ENCODE measurements at regions not wholly inside any gene's neighbourhood (a gene's known extent, or its start where the extent isn't known, plus 50 kb on each side); places are given as distances from the start of the nearest gene placed in this dataset.
A peak's percentile ranks its signal among the peaks of the same experiment; 100 is the strongest.

DNA sequence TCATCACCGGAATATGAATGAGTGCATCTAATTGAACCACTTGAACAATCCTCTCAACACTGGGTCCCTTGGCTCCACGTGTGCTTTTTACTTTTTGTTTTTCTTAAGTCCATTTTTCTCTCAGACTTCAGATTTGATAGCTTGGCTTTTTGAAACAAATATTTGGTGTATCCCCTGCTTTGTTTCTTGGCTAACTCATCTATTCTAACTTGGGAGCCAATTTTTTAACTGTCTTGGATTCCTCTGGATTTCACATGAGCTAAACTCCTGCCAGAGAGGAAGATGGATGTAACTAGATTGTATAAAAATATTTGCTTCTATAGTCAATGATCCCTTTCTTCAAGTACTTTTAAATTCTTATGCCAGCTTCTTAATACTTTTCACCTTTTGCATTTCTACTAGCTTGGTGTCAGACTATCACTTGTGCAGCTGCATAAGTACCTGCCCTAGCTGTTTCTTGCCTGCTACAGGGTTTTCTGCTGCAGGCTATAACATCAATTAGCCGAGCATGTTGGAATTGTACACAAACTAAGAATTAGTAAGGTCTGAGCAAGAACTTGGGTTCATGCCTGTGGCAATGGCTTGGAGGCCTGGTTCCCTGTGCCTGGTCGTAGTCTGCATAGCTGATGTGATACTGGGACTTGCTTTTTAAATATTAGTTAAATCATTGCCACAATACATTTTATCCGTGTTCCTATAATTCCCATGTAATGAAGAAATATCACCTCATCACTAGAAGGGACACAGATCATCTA lies 281.5 kb downstream of the EN1 start:
- DNase-seq (ENCODE audit: low read depth), result no peak

DNA sequence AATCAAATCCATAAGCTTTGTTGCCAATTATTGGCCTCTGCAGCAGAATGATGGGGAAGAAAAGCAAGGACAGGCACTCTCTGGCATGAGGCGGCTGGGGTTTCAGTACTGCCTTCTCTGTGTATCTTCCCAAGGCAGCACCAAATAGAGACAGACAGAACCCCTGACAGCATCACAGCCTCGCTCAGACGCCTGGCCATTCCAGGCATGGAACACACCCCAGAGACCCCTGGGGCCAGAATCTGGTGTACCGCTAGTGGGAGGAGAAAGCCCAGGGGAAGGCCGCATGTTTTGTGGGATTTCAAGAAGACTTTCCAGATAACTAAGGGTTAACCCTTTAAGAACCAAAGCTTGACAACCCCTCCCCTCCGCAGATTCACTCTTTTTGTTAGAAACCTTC lies 282.1 kb downstream of the EN1 start:
- DNase-seq (ENCODE audit: low read depth), result no peak

DNA sequence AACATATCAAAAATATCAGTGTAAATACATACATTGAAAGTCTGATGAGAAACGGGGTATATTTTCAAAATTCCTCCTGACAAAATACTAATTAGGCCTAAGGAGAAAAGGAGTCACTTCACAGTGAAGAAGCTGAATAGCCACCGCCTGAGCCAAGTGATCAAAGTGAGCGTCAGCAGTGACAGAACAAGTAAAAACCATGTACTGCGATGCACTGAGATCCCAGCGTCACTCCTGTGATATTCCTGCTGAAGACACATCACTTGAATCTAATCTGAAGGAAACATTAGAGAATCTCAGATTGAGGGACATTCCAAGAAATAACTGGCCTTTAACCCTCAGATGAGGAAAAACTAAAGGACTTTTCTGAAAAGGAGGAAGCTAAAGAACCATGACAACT lies 285.3 kb downstream of the EN1 start:
- DNase-seq (ENCODE audit: low read depth), result no peak

DNA sequence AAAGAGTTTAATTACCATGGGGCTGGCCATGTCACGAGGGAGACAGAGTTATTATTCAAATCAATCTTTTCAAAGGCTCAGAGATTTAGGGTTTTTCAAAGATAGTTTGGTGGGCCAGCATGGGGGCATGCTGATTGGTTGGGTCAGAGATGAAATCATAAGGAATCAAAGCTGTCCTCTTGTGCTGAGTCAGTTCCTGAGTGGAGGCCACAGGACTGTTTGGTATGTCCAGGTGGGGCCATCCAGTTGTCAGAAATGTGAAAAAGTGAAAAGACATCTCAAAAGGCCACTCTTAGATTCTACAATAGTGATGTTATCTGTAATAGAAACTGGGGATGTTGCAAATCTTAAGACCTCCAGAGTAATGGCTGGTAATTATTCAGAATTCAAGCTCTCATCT lies 288.6 kb downstream of the EN1 start:
- no peak for DNase-seq (ENCODE audit: low read depth)

DNA sequence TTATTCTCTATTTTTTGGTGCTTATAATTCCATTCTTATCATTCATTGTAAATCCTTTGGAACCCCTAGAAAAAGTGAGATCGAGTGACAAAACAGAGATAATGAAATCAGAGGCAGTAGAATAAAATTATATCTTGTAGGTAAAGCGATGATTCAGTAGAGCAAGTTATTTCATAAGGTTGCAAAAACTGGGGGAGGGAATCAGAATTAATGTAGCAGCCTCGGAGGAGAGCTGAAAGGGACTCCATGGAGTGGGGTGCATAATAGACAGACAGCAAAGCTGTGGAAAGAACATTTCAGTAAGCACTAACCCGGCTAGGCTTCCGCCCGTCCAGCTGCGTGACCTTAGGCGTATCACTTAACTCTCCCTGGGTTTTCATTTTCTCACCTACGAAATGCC lies 289.7 kb downstream of the EN1 start:
- DNase-seq (ENCODE audit: low read depth), result no peak

DNA sequence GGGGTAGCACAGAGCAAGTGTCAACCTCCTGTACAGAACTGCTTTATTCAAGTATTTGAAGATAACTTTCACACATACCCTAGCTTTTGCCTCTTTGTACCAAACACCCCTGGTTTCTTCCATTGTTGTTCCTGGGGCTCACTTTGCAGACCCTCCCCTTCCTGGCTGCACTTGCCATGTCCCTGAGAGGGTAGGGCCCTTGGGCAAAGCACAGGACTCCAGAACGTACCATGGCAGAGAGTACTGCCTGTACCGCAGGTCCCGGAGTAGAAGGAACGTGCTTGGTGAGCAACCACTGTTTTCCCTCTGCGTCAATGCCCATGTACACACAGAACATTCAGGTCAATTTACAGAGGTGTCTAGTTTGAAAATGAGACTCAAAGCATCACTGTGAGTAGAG lies 290.4 kb downstream of the EN1 start:
- no peak for DNase-seq (ENCODE audit: low read depth)

DNA sequence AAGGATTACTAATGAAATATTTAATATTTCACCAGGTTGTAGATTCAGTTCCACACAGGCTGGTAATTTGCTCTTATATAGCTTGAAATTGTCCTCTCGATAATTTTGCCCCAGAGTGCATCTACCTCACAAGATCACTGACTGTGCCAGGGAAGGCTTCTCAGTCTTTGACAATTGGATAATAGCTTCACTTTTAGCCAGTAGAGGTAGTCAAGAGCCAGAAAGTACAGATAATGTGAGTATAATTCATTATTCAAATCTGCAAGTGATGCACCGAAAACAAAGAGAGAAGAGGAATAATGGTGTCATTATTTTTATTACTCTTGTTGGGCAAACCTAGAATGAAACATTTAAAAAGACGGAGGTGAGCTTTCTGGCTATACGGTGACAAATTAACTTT lies 292.8 kb downstream of the EN1 start:
- DNase-seq (ENCODE audit: low read depth), result no peak

DNA sequence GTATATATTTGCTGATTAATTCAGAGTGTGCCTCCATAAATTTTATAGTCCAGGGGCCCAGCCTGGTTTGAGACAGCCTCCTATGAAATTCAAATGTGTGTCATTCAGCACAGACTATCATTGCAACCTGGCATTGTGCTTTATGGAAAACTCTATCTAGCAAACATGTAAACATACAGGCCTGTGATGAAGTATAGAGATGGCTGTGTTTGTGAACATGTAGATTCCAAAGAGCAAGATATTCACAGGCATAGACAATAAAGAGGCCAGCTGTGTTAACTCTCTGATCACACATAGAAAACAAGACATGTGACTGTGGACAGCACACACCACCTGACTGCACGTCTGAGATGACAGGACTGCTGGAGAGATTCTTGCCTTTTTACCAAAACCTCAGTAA lies 297.9 kb downstream of the EN1 start:
- DNase-seq (ENCODE audit: low read depth), result no peak

DNA sequence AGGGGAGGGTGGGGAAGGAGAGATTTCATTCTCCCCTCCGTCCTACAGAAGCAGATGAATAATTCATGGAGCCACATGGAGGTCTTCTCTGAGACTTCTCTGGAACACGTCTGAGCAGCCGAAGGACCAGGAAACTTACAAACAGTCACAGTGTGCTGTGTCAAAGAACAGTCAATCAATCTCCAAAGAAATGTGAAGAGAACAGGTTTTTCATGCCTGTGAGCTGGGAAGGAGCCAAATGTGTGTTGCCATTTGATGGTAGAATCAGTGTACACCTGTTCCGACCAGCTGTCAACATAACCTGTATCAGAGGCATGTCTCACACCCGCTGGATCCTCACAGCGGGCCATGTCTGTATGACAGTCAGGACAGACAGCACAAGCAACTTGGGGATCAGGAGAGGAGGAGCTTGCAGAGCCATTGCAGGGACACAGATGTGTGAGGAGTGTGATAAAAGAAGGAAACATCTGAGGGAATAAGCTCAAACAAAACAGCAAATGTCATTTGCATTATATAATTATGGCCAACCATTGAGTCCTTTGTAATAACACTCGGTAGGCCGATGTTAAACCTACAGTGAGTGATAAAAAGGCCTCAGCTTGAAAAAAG lies 298.5 kb downstream of the EN1 start:
- no peak for DNase-seq (ENCODE audit: low read depth)

DNA sequence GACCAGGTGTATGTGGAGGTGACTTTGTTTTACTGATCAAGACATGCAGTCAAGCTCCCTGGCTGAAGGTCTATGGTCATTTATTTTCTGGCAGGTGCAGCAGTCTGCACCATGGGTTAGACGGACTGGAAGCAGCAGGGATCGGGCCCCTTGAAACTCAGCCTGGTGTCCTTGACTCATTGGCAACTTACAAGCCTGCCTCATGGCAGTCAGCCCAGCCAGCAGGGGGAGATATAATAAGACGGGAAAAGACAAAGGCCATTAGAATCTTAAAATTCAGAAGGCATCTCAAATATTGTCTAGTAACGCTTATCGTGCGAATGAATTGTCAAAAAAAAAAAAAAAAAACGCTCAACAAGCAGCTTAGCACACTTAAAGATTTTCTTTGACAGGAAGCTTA lies 308.2 kb downstream of the EN1 start:
- DNase-seq (ENCODE audit: low read depth), result no peak

DNA sequence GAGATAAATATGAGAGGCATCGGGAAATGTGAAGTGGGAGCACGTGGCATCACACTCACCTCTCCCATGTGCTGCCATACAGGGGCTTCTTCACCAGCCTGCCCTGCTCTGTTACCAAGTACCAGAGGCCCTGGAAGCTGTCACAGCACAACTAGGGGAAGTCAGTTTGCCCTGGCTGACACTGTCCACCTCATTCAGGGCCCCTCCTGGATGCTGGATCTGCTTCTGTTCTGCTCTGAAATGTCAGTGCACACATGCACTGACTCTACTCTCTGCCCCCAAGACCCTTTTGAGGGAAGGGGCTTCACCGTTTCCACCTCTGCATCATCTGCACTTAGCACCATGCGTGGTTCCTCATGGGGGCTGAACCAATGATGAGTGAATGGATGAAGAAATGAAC lies 311.1 kb downstream of the EN1 start:
- no peak for DNase-seq (ENCODE audit: low read depth)

DNA sequence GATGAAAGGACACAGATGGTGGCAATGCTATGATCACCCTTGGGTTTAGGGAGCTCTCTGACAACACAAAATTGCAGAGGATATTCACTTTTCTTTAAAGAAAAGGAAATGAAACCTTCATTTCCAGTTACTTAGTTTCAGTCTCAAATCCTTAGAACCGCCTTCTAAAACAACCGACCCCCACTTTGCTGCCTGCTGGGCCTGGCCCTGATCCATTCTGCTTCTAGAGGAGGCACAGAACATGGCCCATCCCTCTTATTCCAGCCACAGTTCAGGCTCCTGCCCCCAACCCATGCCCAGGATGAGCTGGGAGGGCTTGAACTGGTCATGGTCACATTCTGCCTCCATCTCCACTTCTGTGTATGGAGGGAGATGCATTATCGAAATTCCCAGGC lies 311.6 kb downstream of the EN1 start:
- DNase-seq (ENCODE audit: low read depth), result no peak

DNA sequence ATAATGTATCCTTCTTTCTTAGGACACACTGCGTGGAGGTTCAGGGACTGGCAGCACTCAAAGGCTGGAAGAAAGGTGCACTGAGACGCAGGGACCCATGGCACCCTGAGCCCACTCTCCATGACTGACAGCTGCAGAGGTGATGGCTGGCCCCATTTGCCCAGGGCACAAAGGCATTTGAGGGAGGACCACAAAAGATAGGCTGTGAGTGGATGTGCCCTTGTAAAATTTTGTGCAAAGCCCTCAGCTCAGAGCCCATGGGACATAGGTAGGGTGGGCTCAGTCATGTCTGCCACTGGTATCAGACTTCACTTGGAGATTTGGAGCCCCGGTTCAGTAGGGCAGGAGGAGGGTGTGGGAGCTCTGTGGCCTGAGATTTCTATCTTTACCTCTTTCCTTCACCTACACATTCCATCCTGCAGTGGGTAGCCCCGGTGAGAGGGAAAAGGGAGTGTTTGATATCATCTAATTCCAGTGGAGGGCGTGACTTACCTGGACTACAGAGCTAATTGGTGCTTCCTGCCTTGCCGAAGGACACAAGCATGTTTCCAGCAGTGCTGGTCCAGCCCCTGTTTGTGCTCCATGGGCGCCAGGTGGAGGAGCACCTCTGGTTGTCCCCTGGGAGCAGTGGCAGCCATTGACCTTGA lies 312.2 kb downstream of the EN1 start:
- DNase-seq (ENCODE audit: low read depth), result no peak

DNA sequence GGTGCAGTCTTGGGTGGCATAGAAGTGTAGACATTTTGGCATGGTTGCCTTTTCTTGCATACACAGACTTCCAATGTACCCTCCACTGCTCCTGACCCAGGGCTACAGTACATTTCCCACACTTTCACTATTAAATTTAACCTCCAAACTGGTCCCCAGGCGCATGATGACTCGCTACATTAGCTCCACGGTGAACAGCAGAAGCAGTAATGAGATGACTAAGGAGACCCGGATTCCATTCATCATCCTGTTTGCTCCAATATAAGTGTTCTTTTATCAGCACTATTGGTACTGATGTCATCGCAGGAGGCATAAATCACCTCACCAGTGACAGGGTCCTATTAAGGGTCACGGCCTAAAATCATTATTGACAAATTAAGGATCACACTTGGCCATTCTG lies 316.5 kb downstream of the EN1 start:
- DNase-seq (ENCODE audit: low read depth), result peak; percentile 6

DNA sequence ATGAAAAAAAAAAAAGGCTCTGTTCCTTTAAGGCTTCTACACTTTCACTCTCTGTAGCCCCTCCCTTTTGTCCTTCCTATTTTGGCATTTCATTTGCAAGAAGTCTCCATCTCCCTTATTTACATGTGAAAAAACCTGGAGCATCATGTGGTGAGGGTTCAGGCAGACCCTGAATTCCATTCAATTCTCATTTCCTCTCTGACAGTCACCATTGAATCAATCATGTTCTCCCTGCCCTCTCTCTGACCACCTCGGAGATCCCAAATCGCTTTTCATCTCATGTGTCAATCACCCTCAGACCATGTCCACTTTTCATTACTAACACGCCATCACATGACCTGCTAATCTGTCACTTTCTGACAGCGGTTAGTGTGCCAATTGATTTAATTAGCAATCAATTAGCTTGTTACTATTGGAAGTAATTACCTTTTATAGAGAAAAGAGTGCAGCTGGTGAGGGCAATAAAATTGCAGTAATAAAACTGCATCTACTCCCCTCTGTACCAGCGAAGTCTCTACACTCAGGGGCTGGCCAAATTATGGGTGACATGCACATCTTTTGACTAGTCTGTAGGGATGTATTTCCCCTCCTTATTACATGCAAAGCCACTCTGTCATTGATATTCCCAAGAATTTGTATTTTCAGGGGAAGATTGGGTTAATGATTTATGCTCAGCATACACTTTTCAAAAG lies 317.4 kb downstream of the EN1 start:
- DNase-seq (ENCODE audit: low read depth), result no peak

DNA sequence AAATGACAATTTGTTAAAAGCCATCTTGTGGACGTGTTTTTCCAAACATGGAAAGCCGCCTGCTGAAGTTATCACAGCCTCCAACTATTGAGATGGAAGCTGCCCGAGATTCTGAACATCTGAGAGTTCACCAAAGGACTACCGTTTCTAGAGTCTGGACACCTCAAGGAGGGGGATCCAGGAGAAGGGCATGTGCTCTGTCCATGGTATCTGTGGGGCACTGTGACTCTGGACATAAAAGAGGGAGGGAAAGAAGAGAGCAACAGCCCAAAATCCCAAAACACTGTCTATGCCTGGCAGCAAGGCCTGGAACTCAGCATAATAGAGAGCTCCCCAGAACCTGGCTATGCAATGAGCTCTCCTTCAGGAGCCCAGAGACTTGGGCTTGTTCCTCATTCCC lies 319.9 kb downstream of the EN1 start:
- DNase-seq (ENCODE audit: low read depth), result no peak

DNA sequence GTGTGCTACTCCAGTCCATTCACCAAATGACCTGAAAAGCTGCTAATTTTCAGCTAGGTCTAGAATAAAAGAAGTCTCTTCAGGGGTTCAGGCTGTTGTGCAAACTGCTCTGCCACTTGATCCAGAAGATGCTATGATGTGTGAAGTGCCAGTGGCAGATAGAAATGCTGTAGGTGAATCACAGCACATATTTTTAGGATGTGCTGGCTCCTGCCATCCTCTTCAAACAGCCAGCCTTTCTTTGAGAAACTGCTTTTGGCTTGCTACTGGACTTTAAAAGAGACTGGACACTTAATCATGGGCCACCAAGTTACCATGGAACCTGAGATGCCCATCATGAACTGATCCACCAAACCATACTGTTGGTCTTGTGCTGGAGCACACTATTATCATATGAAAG lies 322.1 kb downstream of the EN1 start:
- no peak for DNase-seq (ENCODE audit: low read depth)

DNA sequence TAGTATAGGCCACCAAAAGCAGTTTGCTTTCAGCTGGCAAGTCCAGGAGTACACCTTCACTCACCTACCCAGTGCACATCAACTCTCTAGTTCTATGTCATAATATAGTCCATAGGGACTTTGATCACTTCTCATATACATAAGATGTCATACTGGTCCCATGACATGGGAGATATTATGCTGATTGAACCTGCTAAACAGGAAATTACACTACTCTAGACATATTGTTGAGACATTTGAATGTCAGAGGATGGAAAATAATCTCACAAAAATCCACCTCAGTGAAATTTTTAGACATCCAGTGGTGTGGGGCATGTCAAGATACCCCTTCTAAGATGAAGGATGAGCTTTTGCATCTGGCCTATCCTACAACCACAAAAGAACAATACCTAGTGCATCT lies 322.5 kb downstream of the EN1 start:
- no peak for DNase-seq (ENCODE audit: low read depth)

DNA sequence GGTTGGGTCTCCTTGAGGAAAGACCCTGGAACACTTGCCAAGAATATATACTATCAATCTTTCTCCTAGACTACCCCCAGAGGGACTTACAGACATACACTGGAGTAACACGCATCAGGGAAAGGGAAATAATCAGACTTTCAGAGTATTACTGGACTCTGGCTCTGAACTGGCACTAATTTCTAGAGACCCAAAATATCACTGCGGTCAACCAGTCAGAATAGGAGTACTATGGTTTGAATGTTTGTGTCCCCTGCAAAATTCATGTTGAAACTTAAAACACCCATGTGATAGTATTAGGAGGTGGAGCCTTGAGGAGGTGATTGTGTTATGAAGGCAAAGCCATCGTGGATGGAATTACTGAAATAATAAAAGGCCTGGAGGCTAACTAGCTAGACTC lies 323.7 kb downstream of the EN1 start:
- no peak for DNase-seq (ENCODE audit: low read depth)

DNA sequence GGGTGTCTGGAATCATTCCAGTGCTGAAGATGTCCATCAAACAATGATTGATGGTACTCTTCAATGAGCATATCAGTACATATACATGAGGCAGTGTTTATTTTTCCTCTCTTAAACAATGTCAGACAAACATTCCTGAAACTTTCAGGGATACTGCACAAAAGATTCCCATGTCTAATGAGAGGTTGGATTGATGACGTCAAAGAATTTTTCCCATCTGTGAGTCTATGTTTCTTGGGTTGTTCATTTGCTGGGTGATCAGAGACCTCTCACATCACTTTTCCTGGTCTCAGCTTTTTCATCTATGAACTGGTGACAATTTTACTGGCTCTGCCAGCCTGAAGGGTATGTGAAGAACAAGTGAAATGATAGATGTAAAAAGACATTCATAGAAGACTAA lies 325.5 kb downstream of the EN1 start:
- no peak for DNase-seq (ENCODE audit: low read depth)

DNA sequence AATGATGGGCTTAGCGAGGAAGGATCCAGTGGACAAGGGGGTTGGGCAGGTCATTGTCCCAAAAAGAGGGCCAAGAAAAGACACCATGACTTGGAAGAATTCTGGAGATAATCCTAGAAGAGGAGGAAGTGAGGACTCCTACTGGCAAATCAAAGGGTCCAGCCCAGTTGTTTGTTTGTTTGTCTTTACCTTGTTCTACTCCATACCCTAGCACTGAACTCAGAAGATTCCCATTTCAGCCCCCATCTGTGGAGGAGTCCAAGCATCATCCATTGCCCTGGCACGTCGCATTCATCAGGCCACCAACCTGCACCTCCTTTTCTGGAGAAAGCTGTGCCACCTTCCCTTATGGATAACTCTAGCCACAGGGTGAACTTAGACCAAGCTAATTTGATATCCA lies 326.2 kb downstream of the EN1 start:
- no peak for DNase-seq (ENCODE audit: low read depth)

DNA sequence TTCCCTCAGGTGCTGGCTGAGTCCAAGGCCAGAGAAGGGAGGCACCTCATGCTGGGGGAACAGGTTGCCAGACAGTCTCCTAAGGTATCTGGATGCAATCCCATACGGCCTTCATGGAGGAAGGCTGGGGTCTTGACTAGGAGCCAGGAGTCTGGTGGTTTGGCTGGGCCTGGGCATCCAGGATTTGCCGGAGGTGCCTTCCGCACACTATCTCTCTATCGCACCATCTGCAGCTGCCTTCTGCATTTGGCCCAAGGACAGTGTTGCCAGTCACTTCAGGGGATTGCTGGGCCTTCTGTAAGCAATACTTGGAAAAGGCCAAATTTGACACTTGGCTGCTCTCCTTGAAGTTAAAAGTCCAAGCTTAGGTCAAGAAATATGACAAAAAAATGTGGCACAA lies 327.2 kb downstream of the EN1 start:
- no peak for DNase-seq (ENCODE audit: low read depth)

DNA sequence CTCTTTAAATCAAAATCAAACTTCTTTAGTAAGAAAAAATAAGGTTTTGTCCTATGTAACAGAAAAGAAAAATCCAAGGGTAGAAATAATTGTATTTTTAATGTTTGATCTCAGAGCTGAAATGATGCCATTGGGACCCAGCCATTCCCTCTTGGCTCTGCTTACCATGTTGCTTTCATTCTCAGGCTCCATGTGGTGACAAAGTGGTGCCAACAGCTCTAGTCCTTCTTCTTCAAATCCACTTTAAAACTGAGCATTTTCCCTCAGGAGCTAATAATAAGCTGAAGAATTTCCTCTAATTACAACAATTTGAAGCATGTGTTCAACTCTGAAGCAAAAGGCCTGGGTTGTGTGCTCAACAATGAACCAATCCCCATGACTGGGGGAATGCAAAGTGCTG lies 327.9 kb downstream of the EN1 start:
- DNase-seq (ENCODE audit: low read depth), result no peak

All from fibroblast of the conjunctiva (primary cell).